ENCODE measurements at regions not wholly inside any gene's neighbourhood (a gene's known extent, or its start where the extent isn't known, plus 50 kb on each side); places are given as distances from the start of the nearest gene placed in this dataset.
"Not testable (repeated sequence)": the region's sequence is repeated elsewhere in the genome, so short reads cannot be mapped to it uniquely, and the experiment has no call there.

DNA sequence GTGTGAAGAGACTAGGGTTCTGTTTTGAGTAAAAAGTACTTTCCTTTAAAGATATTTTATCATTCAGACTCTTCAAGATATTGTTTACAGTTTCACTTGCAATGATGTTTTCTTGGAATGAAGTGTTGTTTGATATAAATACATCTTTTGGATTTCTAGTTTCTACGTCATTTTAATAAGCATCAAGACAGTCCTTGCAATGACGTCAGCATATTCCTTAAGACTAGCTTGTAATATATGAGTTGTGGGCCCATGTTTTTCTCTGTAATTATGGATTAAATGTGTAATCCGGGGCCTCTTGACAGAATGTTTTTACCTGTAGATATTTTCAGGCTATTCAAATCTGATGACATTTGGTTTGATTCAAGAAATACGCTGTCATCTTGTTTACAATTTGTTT lies 66.1 kb downstream of the RBMX2 start:
- DNase-seq (ENCODE audit: low spot score) (no peak), ATAC-seq (no peak)

DNA sequence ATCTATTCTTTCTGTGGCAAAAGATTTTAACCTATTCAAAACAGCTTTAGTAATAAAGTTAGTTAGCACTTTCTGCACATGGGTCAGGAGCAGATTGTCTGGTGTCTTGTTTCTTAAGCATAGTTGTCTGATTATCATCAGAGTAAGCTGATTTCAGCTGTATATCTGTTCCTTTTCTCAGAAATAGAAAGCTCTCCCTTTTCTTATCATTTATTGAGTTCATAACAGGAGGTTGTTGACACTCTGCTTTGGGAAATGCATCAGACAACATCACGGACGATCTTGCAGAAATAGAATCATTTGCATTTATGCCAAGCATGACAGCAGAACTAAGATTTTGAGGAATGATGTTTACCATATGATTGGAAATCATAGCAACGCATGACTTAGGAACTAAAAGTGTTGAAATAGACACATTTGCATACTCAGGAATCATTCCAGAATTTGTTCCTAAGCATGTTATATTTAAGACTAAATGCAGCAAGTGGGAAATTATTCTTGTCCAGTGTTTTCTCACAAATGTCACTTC lies 66.7 kb downstream of the RBMX2 start:
- ATAC-seq: no peak
- DNase-seq (ENCODE audit: low spot score): no peak

DNA sequence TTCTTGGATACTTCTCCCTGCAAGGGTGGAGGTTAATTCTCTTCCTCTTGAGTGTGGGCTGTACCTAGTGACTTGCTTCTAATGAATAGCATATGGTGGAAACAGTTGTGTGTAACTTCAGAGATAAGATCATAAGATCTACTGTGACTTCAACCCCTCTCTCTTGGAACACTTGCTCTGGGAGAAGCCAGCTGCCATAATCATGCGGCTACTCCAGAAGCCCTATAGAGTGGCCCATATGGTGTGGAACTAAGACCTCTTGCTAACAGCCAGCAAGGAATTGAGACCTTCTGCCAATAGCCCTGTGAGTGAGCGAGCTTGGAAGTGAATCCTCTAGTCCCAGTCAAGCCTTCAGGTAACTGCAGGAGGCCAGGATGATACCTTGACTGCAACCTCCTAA lies 81.1 kb downstream of the RBMX2 start:
- DNase-seq (ENCODE audit: low spot score) (no peak), ATAC-seq (no peak)

DNA sequence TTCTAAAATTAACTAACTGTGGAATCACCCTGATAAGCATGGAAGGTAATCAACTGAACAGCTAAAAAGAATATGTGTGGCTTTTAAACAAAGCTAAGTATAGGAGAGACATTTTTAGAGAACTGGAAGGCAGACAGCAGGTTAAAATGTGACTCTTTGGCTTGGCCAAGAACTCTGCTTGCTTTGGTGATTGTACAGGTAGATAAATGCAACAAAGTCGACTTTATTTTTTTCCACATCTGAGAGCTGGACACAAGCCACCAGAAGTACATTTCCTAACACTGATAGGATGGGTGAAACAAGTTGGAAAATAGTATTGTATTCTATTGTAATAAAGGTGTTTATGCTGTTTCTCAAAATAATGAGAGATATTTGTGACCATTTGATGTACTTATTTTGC lies 84.1 kb downstream of the RBMX2 start:
- DNase-seq (ENCODE audit: low spot score) (no peak), ATAC-seq (peak; percentile 74)

DNA sequence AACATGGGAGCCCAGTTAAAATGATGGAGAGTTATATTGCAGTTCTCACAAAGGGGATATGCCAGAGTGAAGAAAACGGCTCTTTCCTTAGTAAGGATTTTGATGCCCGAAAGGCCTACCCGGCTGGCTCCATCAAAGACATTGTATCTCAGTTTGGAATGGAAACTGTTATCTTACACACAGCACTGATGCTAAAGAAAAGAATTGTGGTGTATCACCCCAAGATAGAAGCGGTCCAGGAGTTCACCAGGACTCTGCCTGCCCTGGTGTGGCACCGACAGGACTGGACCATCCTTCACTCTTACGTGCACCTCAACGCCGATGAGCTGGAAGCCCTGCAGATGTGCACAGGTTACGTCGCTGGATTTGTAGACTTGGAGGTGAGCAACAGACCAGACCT lies 93.7 kb downstream of the RBMX2 start:
- DNase-seq (ENCODE audit: low spot score); ATAC-seq: not testable (repeated sequence)

DNA sequence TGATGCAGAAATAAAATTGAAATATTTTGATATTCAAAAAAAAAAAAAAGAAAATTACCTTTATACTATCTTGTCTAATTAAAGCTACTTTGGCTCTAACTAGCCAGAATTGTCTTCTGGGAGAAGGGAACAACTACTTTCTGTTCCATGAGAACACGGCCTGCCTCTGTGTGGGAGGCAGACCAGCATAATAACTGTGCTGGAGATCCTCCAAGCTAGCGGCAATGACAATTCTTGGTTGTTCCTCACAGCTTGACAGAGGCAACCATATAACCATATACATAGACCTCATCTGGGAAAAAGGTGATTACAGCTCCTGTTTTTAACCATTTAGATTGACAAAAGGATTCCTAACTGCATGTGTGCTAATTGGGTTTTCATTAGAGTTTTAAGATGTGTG lies 95.7 kb downstream of the RBMX2 start:
- DNase-seq (ENCODE audit: low spot score) (no peak), ATAC-seq (no peak)

DNA sequence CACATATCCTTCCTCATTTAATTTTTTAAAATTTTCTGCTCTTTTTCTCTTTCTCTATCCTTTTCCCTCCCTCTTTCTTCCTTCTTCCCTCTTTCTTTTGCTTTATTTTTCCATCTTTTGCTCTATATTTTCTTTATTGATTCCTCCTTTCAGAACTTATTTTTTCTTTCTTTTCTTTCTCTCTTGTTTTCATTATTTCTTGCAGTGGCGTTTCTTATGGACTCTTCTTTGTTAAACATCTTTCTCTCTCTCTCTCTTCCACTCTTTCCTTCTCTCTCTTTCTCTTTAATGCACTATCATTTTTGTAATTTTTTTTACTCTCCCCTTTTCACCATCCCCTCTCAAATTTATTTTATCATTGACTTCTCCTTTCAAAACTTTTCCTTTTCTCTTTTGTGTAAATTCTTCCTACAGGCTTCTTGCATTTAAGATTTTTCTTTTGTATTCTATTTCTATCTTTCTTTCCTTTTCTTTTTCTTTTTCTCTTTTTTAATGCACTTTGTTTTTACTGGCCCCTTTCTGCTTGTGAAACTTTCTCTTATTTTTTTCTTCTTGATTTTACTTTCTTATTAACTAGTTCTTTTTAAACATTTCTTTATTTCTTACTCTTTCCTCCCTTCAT lies 97.0 kb downstream of the RBMX2 start:
- ATAC-seq: no peak
- no peak for DNase-seq (ENCODE audit: low spot score)

DNA sequence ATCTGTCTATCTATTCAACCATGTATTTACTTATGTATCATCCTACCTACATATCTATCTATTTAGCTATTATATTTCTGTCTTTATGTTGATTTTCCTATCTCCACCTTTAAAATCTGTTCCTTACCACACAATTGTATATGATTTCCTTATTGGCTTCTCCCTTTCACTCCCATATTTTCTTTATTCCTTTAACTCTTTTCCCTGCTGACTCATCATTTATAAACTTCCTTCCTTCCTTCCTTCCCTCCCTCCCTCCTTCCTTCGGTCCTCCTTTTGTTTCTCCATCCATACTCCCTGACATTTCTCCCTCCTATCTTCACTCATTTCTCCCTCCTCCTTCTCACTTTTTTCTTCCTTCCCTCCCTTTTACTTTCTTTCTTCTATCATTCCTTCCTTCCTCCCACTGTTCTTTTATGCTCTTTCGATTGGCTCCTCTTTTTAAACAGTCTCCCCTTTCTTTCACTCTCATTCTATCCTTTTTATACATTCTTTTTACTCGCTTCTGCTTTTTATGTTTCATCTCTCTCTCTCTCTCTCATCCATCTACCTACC lies 100.3 kb downstream of the RBMX2 start:
- DNase-seq (ENCODE audit: low spot score) (no peak), ATAC-seq (no peak)

DNA sequence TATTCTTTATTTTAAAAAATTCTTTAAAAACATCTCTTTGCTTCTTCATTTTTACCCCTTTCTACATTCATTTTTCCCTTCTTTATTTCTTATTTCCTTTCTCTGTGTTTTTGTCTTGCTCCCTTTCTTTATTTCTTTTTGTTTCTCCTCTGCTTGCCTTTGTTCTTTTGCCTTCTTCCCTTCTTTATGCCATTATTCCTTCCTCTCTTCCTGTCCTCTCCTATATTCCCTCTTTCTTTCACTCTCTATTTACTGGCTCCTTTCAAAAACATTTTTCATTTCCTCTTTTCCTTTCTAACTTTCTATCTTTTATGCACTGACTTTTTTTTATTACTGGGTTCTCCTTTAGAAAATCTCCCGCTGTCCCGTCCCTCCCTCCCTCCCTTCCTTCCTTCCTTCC lies 102.2 kb downstream of the RBMX2 start:
- ATAC-seq (no peak), DNase-seq (ENCODE audit: low spot score) (no peak)

DNA sequence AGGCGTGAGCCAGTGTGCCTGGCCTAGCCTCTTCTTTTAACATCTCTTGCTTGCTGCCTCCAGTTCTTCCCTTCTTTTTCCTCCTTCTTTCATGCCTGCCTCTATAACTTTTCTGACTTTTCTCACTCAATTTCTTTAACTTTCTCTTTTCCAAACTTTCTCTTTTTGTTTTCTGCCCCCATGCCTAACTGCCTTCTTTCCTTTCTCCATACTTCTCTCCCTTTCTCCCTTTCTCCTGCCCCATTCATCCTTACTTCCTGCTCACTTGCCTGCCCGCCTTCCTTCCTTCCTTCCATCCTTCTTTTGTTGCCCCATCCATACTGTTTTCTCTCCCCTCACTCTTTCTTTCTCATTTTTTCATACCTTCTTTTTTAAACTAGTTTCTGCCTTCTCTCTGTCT lies 105.2 kb downstream of the RBMX2 start:
- ATAC-seq (no peak), DNase-seq (ENCODE audit: low spot score) (no peak)

DNA sequence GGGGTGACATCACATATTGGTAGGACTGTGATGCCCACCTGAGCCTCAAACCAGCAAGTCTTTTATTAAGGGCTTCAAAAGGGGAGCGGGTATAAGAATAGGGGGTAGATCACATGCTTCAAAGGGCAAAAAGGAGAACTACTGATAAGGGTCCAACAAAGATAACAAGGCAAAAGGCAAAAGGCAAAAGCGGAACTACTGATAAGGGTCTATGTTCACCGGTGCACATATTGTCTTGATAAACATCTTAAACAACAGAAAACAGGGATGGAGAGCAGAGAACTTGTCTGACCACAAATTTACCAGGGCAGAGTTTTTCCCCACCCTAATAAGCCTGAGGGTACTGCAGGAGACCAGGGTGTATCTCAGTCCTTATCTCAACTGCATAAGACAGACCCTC lies 110.7 kb downstream of the RBMX2 start:
- DNase-seq (ENCODE audit: low spot score); ATAC-seq: not testable (repeated sequence)

DNA sequence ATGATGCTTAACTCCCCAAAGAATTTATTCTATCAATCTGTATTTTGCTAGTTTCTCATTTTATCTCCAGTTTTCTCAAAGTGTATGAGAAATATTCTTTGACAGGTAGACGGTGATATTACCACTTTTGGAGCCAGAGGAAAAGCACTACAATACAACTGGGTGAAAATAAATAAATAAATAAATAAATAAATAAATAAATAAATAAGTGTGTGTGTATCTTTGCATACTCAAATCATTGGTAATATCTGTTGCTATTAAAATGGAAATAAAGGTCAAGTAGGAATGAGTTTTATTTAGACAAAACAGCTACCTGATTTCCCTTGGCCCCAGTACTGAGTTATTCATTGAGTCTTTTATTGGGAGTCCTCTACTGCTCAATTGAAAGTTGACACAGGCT lies 114.3 kb downstream of the RBMX2 start:
- DNase-seq (ENCODE audit: low spot score): no peak
- no peak for ATAC-seq

DNA sequence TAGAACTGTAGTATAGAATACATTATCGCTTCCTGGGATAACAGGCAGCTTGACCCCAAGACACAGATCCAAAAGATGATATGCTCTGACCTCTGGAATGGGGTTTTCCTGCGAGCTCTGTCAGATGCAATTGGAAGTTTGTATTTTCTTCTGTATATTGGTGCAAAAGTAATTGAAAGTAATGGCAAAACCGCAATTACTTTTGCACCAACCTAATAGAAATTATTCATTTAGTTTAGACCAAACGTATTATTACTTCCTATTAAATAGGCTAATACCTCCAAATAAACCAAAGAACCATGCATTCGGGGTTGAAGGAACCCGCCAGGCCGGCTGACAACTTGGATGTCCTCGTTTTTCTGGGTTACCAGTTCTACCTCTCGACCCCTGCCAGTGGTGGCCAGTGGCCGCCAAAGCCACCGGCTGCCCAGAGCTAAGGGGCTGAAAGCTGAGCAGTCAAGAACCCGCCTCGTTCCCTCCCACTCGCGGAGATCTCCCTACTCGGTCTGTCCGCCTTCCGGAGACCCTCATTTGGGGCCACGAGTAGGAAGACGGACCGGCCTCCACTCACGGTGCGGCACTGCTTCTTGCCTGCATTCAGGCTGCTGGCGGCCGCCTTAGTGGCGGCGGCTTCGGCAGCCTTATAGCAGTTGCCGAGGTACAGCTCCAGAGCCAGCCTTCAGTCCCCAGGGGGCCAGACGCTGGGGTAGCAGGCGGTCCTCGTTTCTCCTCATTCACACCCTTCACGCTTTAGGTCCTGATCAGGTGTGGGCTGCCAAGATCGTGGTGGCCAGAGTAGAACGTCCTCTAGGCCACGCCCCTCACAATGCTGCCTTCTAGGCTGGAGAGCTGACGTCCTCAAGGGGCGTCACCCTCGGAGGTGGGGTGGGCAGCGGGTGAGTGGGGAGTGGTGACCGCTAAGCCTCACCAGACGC lies 121.9 kb downstream of the RBMX2 start:
- ATAC-seq (no peak), DNase-seq (ENCODE audit: low spot score) (no peak)

DNA sequence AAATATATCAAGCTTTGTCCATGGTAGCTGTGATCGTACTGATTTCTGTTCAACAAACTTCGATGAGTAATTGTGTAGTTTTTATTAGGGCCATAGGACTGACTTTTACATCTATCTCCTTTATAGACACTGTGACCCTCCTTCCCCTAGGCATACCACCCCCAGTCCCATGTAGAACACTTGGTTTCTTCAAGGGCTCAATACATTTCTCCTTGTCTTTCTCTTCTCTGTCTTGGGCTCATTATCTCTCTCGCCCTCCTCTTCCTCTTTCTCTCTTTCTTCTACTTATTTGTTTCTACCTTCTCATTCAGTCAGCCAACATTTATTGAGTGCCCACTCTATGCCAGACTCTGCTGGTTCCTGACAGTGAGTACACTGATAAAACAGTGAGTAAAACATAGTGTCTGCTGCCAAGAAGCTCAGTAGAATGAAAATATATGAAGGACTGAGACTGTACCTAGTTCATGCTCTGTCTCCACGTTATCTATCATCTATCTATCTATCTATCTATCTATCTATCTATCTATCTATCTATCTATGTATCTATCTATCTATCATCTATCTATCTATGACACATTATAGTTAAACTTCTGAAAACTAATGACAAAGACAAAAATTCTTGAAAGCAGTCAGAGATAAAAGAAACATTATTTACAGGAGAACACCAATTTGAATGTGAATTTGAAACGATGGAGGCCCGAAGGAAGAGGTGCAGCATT lies 122.8 kb downstream of the RBMX2 start:
- DNase-seq (ENCODE audit: low spot score): no peak
- no peak for ATAC-seq

DNA sequence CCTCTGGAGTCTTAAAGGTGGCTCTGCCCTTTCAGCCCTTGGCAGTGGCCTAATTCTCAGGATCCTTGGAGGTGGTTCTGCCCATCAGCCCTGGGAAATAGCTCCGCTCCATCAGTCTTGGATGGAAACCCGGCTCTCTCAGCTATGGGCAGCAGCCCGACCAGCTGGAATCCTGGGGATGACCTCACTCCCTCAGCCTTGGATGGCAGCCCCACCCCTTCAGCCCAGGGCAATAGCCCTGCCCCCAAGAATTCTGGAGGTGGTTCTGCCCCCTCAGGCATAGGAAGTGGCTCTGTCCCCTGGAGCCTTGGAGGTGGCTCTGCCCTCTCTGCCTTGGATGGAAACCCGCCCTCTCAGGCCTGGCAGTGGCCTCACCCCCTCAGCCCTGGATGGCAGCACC lies 127.7 kb downstream of the RBMX2 start:
- ATAC-seq (no peak), DNase-seq (ENCODE audit: low spot score) (no peak)

DNA sequence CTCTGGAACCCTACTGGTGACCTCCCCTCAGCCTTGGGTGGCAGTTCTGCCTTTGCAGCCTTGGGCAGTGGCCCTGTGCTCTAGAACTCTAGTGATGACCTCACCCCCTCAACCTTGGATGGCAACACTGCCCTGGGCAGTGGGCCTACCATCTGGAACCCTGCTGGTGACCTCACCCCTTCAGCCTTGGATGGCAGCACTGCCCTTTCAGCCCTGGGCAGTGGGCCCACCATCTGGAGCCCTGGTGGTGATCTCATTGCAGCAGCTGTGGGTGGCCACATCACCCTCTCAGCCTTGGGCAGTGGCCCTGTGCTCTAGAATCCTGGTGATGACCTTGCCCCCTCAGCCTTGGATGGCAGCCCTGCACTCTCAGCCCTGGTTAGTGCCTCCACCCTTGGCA lies 129.3 kb downstream of the RBMX2 start:
- no peak for ATAC-seq

DNA sequence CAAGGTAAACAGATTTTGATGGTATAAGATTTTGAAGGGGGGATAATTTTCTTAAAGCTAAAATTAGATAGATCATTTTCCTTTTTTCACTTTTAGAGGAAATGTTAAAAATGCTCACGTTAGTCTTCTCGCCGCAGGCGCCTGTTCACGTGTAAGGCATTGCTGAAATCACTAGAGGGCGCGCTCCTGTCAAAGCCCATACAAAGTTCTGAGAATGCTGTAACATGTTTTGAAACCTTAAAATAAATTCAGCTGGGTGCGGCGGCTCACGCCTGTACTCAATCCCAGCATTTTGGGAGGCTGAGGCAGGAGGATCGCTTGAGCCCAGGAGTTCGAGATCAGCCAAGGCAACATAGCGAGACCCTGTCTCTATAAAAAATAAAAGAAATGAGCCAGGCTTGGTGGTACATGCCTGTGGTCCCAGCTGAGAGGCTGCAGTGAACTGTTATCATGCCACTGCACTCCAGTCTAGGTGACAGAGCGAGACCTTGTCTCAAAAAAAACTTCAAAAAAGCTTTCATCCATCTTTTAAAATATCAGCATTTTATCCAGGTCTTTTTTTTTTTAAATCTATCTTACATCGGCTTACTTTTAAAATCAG lies 138.0 kb downstream of the RBMX2 start:
- DNase-seq (ENCODE audit: low spot score) (peak; percentile 49), ATAC-seq (peak; percentile 79)

More for the DNA sequence above, 129.3 kb downstream of the RBMX2 start:
- no peak for DNase-seq (ENCODE audit: low spot score)

DNA sequence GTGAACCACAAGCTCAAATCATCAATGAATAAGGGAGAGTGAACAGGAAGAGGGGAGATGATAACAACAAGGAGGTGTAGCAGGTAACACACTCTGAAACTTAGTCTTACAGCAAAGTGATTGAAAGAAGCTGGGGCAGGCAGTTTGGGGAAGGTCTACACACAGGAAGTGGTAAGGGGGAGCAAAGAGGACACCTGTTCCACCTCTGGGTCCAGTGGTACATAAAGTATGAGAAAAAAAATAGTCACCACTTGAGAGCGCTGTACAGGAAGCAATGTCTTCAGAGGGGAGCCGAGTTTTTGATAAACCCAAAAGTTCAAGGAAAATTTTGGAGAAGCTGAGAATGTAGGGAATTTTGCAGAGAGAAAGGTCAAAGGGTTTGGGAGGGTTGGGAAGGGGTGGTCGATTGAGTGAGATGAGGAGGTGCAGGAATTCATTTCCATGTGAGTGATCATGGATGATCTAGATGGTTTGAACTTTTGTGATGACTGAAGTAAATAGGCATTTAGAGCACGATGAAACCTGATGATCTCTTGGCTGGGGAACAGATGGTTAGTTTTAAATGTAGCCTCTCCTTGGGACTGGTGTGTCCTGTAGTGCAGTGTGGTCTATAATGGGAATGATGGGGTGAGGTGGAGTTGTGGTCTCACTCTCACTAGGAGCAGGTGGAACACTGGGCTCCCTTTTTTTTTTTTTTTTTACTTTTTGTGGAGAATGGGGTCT lies 142.0 kb downstream of the RBMX2 start:
- no peak for ATAC-seq
- no peak for DNase-seq (ENCODE audit: low spot score)

DNA sequence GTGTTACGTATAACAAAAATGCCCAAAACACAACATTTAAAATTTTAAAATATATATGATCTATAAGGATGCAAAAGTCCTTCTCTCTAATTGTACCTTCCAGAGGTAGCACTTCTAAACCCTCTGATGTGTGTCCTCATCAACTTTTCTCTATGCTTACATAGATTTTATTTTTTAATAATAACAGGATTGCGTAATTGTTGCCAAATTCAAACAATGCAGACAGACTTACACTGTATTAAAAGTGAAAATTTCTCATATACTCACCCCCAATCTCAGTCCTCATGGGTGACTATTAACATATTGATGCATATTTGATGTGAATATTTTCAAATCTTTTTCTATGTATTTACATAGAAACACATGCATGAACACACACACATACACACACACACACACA lies 144.0 kb downstream of the RBMX2 start:
- ATAC-seq: no peak
- no peak for DNase-seq (ENCODE audit: low spot score)

DNA sequence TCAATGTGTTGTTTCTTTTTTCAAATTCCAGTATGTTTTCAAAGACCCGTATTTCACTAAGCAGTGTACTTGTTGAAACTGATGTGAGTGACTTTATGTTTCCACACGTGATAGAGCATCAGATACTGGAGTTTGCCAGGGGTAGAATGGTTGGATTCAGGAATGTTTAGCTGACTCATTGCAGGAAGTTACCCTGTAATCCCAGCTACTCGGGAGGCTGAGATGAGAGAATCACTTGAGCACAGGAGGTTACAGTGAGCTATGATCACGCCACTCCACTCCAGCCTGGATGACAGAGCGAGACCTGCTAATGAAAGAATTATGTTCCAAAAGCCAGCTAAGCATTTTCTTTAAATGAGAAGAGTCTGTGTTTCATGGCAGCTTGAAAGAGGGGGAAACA lies 147.6 kb downstream of the RBMX2 start:
- ATAC-seq; DNase-seq (ENCODE audit: low spot score): not testable (repeated sequence)

Measured in left lobe of liver (tissue), 2 donors.